ENCODE measurements at regions not wholly inside any gene's neighbourhood (a gene's known extent, or its start where the extent isn't known, plus 50 kb on each side); places are given as distances from the start of the nearest gene placed in this dataset.

GRCh38 chr2:9756692-9757250, 86.5 kb upstream of the TAF1B start:
- no peak for TF ChIP-seq CTCF (IDR thresholded peaks at IDR 0.05; ENCODE audit: low read depth, low read length)
- no peak overlapping the region for H3K4me3 ChIP-seq (ENCODE audit: low read depth, low read length)

- H3K4me3 ChIP-seq (ENCODE audit: low read depth, low read length): peak overlapping the region; percentile 36
- no peak for TF ChIP-seq CTCF (IDR thresholded peaks at IDR 0.05; ENCODE audit: low read depth, low read length)
Measured at GRCh38 chr2:9757501-9758264, 85.6 kb upstream of the TAF1B start.

GRCh38 chr2:9758741-9759140, 84.5 kb upstream of the TAF1B start:
- no peak for TF ChIP-seq CTCF (IDR thresholded peaks at IDR 0.05; ENCODE audit: low read depth, low read length)
- H3K4me3 ChIP-seq (ENCODE audit: low read depth, low read length): no peak overlapping the region

- H3K4me3 ChIP-seq (ENCODE audit: low read depth, low read length): no peak overlapping the region
- no peak for TF ChIP-seq CTCF (IDR thresholded peaks at IDR 0.05; ENCODE audit: low read depth, low read length)
Measured at GRCh38 chr2:9760069-9760901, 83.0 kb upstream of the TAF1B start.

GRCh38 chr2:9760902-9761228, 82.4 kb upstream of the TAF1B start:
- H3K4me3 ChIP-seq (ENCODE audit: low read depth, low read length): no peak overlapping the region
- TF ChIP-seq CTCF (IDR thresholded peaks at IDR 0.05; ENCODE audit: low read depth, low read length): no peak

GRCh38 chr2:9761577-9761976, 81.7 kb upstream of the TAF1B start:
- no peak for TF ChIP-seq CTCF (IDR thresholded peaks at IDR 0.05; ENCODE audit: low read depth, low read length)
- H3K4me3 ChIP-seq (ENCODE audit: low read depth, low read length): no peak overlapping the region

GRCh38 chr2:9762164-9762563, 81.1 kb upstream of the TAF1B start:
- H3K4me3 ChIP-seq (ENCODE audit: low read depth, low read length): no peak overlapping the region
- no peak for TF ChIP-seq CTCF (IDR thresholded peaks at IDR 0.05; ENCODE audit: low read depth, low read length)

Data from WI38 (cell line).